HG02938 (cell line): ENCODE measurements at regions not wholly inside any gene's neighbourhood (a gene's known extent, or its start where the extent isn't known, plus 50 kb on each side); places are given as distances from the start of the nearest gene placed in this dataset.

ENCODE experiments used
- ATAC-seq: cut with Tn5 transposase; IDR thresholded peaks from one replicate; pipeline ENCODE4 v1.9.1; 2021; ENCODE audit warnings: mild to moderate bottlenecking, moderate library complexity; ENCODE audit not compliant: unreplicated experiment

DNA sequence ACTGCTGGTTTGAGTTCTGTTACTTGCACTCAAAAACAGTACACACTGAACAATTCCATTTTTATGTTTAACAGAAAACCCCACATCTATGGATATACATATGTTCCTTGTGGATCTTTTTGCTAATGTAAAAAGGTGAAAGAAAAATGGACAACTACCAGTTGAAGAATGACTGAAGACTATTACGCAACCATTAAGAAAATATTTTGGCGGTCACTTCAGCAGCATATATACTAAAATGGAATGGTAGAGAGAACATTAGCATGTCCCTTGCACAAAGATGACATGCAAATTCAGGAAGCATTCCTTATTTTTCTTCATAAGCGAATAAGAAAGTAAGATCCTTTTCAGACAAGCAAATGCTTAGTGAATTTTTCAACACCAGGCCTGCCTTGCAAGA, 84.6 kb upstream of the FMR1 start:
- no peak for ATAC-seq

DNA sequence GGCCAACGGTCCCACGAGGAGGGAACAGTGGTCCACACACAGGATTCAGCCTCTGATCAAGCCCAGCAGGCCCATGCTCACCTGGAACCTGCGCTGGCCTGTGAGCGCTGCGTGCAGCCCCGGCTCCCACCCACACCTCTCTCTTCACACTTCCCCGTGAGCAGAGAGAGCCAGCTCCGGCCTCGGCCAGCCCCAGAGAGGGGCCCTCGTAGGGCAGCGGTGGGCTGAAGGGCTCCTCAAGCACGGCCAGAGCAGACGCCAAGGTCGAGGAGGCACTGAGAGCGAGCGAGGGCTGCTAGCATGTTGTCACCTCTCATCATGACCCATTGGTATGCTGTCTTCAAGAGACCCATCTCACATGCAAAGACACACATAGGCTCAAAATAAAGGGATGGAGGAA, 83.0 kb upstream of the FMR1 start:
- no peak for ATAC-seq

DNA sequence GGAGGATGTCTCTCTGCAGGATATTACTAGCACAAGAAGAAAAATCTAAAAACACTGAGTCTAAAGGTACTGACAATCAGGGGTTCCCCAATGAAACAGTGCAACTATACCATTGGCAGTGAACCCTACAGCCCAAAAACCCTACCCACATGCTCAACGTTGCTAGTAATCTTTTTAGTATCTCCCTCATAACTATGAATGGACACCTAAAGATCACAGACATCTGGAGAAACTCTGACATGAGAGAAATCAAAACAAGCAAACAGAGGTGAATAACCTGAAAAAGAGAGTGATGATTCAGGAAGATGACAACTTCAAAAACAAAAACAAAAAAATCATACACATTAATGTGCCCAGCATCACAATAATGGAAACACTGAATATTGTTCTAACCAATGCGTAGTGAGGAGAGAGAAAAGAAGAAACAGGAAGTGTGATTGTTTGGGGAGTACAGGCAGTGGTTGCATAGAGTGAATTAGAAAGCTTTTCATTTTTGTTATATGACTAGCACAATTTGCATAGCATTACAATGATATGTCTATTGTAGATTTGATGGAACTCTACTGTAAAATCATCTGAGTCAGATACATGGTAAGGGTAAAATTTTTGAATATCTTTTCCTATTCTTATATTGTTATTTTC, 78.9 kb upstream of the FMR1 start:
- ATAC-seq, result peak; percentile 95

DNA sequence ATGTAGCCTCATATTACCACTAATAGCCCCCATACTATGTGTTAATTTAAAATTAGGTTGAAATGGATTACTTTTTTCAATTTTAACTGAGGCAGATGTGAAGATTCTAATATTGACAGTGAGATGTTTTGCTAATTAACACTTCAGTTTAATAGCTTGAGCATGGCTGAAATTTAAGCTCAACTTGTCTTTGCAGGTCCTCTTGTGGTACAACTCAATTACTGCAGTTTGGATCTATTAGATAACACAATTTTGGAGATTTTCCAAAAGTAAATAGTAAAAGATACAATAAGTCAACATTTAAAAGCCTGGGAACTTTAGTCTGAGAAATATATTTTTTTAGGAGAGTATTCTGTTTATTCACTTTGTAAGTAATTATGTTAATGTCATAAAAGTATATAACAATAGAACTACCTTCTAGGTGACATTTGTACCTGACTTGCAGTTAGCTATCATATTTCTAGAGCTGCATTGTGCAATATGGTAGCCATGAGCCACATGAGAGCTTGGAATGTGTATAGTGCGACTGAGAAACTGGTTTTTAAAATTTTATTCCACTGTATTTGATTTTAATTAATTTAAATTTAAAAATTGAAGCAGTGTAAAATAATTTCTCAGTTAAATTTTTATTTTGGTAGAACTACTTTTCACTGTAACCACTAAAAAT, 73.1 kb upstream of the FMR1 start:
- no peak for ATAC-seq

DNA sequence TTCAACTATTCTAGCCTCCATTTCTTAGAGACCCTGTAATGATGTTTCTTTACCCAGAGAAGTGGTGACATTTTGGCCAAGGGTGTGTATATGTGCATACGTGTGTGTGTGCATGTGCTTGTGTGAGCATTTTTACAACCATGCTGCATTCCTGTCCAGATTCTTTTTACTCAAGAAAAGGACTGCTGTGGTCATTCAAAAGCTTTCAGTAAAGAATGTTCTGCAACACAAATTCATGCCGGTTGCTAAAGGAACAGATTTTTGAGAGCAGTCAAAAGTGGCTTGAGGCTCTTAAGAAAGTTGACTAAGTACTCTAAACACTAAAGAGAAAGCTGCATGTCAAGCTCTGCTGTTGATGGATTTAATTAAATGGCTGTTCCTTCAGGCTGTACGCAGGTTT, 65.0 kb upstream of the FMR1 start:
- ATAC-seq, result no peak

DNA sequence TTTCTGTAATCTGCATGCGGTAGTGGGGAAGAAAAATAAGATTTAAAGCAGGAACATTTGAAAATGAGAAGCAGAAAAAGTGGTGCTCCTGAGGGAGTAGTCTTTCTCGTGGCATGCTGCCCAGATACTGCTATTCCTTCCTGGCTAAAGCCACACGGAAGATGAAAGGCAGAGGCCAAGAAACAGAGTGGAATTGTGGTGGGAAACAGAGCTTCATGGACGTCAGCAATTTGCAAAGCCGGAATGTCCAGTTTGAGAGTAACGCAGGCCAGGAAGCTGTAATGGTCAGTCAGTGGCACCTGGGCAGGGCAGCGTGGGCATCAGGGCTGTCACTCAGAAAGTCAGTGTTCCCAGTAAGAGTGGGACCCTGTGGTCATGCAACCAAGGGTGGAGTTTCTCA, 63.7 kb upstream of the FMR1 start:
- ATAC-seq, result no peak

DNA sequence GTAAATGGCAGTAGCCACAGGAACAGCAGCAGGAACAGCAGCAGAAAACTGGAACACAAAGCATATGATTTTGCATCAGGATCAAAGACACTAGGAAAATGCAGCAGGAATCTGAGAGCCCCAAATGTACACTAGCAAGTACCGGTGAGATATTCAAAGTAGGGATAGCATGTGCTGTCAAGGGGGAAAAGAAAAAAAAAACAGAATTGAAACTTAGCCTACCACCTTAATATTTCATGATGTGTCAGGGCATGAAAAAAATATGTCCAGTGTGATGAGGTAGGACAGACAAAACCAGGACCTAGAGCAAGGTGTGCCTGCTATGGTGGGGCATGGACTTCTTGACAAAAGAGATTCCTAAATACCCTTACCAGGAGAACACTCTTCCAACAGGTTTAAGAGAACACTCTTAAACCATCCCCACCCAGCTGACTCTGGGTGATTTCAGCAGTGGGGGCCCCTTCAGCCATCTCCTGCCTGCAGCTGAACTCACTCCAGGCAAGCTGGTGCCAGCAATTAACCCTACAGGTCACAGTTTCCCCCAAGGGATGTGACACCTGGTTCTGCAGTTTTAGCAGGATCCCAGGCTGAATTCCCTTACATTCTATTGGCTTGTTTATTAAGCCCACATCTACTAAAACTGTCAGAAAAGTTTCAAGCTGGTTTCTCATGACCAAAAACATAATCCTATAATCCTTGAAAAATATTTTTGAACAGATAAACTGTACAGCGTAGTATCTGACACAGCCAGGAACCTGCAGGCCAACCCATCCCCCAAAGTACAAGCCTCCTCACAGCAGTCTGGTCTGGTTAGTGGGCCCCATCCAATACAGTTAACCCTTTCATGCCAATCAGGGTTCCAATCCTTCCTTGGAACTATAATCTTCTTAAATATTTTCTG, 62.9 kb upstream of the FMR1 start:
- no peak for ATAC-seq

DNA sequence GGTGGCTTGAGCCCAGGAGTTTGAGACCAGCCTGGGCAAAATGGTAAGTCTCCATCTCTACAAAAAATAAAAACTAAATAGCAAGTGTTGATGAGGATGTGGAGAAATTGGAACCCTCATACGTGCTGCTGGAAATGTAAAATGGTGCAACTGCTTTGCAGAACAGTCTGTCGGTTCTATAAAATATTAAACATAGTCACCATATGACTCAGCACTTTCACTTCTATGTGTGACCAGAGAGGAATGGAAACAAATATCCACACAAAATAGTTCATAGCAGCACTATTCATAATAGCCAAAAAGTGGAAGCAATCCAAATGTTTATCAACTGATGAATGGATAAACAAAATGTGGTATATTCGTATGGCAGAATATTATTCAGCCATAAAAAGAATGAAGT, 60.8 kb upstream of the FMR1 start:
- ATAC-seq, result peak; percentile 88

DNA sequence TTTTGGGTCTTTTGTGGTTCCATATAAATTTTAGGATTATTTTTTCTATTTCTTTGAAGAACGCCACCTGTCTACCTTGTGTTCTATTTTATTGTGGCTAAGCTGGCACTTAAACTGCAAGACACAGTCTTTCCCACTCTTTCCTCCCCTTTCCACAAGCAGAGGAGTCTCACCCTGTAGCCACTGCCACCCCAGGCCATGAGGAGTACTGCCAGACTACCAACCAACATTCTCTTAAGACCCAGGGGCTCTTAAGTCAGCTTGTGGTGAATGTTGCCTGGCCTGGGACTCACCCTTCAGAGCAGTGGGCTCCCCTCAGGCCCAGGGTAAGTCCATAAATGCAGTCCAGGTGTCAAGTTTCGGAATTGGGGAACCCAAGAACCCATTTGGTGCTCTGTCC, 58.0 kb upstream of the FMR1 start:
- ATAC-seq, result no peak

DNA sequence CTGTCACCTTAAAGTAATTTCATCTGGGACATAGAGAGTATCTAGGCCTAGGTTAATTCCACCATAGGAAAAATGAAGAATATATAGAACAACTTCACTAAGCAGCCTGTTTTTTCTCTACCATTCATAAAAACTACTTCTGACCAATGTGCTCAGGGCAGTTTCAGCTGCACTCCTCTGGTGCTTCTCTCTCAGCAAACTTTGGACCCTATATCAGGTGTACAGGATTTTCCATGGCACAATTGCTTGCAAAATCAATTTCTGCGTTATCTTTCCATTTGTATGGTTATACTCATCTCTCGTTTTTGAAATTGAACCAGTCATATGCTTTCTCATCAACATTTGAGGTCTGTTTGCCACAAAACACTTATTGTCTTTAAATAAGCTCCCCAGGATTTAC, 52.1 kb upstream of the FMR1 start:
- no peak for ATAC-seq
